H1 (cell line): ENCODE measurements at regions not wholly inside any gene's neighbourhood (a gene's known extent, or its start where the extent isn't known, plus 50 kb on each side); places are given as distances from the start of the nearest gene placed in this dataset.

Experiments used
- CTCF ChIA-PET: fragments of 300-600 bp; sonication (Branson Sonifier 250); formaldehyde crosslinking; loops from one replicate; lab custom pipeline; 2021; ENCODE audit not compliant: partially characterized antibody; lab: Charles Lee
- POLR2A ChIA-PET: fragments of 300-600 bp; sonication (Branson Sonifier 250); formaldehyde crosslinking; loops from one replicate; lab custom pipeline; 2021; ENCODE audit warnings: inconsistent platforms; ENCODE audit not compliant: partially characterized antibody; lab: Charles Lee
- DNase-seq, 2 experiments: peaks; one replicate each; pipeline versions ENCODE4 v3.0.0 to v3.0.0-alpha.2; 2010 to 2022; ENCODE audit warnings: low spot score in 2 of 2, low read depth in 1 of 2, mixed read lengths in 1 of 2
- FAIRE-seq: peaks from 2 replicates; lab custom pipeline; 2011; peaks lifted over from hg19 to GRCh38; lab: Jason Lieb, UNC
- H2AFZ ChIP-seq: 2 replicates; pipeline ENCODE4 v1.8.1; 2012; ENCODE audit warnings: low read length, inconsistent platforms
- H2AK5ac ChIP-seq: 2 replicates; pipeline ENCODE4 v1.6.1; 2013; ENCODE audit warnings: low read depth, low read length
- H2BK120ac ChIP-seq: replicated peaks from 2 replicates; pipeline ENCODE3; 2013; ENCODE audit warnings: low read depth, low read length, inconsistent platforms
- H2BK12ac ChIP-seq: 2 replicates; pipeline ENCODE4 v1.6.1; 2013; ENCODE audit warnings: low read depth, low read length
- H2BK15ac ChIP-seq: 2 replicates; pipeline ENCODE4 v1.6.1; 2013; ENCODE audit warnings: low read length
- H2BK20ac ChIP-seq: 2 replicates; pipeline ENCODE4 v1.6.1; 2013; ENCODE audit warnings: low read length
- H2BK5ac ChIP-seq: 2 replicates; pipeline ENCODE4 v1.6.1; 2013; ENCODE audit warnings: low read depth, low read length
- H3K14ac ChIP-seq: 2 replicates; pipeline ENCODE4 v1.6.1; 2013; ENCODE audit warnings: inconsistent platforms; ENCODE audit not compliant: insufficient read length
- H3K18ac ChIP-seq: 2 replicates; pipeline ENCODE4 v1.6.1; 2013; ENCODE audit warnings: low read length; ENCODE audit errors: extremely low read depth
- H3K23ac ChIP-seq: 2 replicates; pipeline ENCODE4 v1.6.1; 2013; ENCODE audit warnings: inconsistent platforms; ENCODE audit not compliant: insufficient read length
- H3K23me2 ChIP-seq: 2 replicates; pipeline ENCODE4 v1.6.1; 2013; ENCODE audit warnings: low read depth, low read length
- H3K27ac ChIP-seq: 2 replicates; pipeline ENCODE4 v1.6.1; 2011; ENCODE audit warnings: low read depth, low read length, inconsistent platforms
- H3K27me3 ChIP-seq, 4 experiments: replicated peaks in 1 of 4; 1 replicate in 1 of 4; 2 replicates in 3 of 4; pipeline versions ENCODE4 v1.6.1 to v1.8.1; 2011 to 2013; ENCODE audit warnings: low read length in 3 of 4, mild to moderate bottlenecking in 3 of 4, inconsistent platforms in 2 of 4, mixed read lengths in 2 of 4, moderate library complexity in 1 of 4; ENCODE audit not compliant: control insufficient read depth in 3 of 4, insufficient read depth in 3 of 4; ENCODE audit errors: extremely low read depth in 1 of 4
- H3K36me3 ChIP-seq, 4 experiments: 2 replicates each; pipeline versions ENCODE4 v1.6.1 to v1.8.1; 2011 to 2013; ENCODE audit warnings: mild to moderate bottlenecking in 4 of 4, low read length in 3 of 4, moderate library complexity in 2 of 4, control low read depth in 1 of 4, inconsistent platforms in 1 of 4; ENCODE audit not compliant: insufficient read depth in 4 of 4, control insufficient read depth in 2 of 4
- H3K4ac ChIP-seq: replicated peaks from 2 replicates; pipeline ENCODE3; 2013; ENCODE audit warnings: low read length, low read depth, mixed read lengths, inconsistent platforms; ENCODE audit not compliant: insufficient read length
- H3K4me1 ChIP-seq, 4 experiments: replicated peaks in 1 of 4; 1 replicate in 1 of 4; 2 replicates in 3 of 4; pipeline versions ENCODE4 v1.6.1 to v1.8.1; 2011 to 2013; ENCODE audit warnings: low read length in 3 of 4, inconsistent platforms in 2 of 4, mixed read lengths in 1 of 4; ENCODE audit not compliant: insufficient read depth in 4 of 4, control insufficient read depth in 3 of 4
- H3K4me2 ChIP-seq, 2 experiments: 2 replicates each; pipeline versions ENCODE4 v1.6.1 to v1.8.1; 2011 to 2013; ENCODE audit warnings: low read depth in 2 of 2, low read length in 2 of 2, control low read depth in 1 of 2, inconsistent platforms in 1 of 2, mild to moderate bottlenecking in 1 of 2; ENCODE audit not compliant: insufficient read depth in 1 of 2
- H3K4me3 ChIP-seq, 4 experiments: fragments of 200-600, 300-600 bp in 1 of 4; sonication (generic), shearing (Covaris generic), sonication (Bioruptor Twin) in 1 of 4; 2 replicates each; pipeline versions ENCODE4 v1.5.1 to v1.8.1; 2011 to 2016; ENCODE audit warnings: low read length in 4 of 4, low read depth in 3 of 4, control low read depth in 2 of 4, inconsistent platforms in 2 of 4, mild to moderate bottlenecking in 2 of 4, mixed read lengths in 1 of 4, moderate library complexity in 1 of 4; ENCODE audit not compliant: insufficient read depth in 2 of 4; ENCODE audit errors: extremely low read depth in 1 of 4
- H3K56ac ChIP-seq: replicated peaks from 2 replicates; pipeline ENCODE3; 2013; ENCODE audit warnings: low read depth, mild to moderate bottlenecking, mixed read lengths, low read length, inconsistent platforms; ENCODE audit not compliant: insufficient read length
- H3K79me1 ChIP-seq: 2 replicates; pipeline ENCODE4 v1.6.1; 2013; ENCODE audit warnings: low read depth, low read length, control low read depth
- H3K79me2 ChIP-seq, 2 experiments: 2 replicates each; pipeline versions ENCODE4 v1.6.1 to v1.8.1; 2012 to 2013; ENCODE audit warnings: low read length in 2 of 2, mild to moderate bottlenecking in 2 of 2, inconsistent platforms in 1 of 2; ENCODE audit not compliant: insufficient read depth in 2 of 2, control insufficient read depth in 1 of 2
- H3K9ac ChIP-seq, 4 experiments: replicated peaks in 1 of 4; 1 replicate in 1 of 4; 2 replicates in 3 of 4; pipeline versions ENCODE4 v1.6.1 to v1.8.1; 2011 to 2013; ENCODE audit warnings: low read depth in 3 of 4, low read length in 3 of 4, control low read depth in 2 of 4, mild to moderate bottlenecking in 2 of 4, moderate library complexity in 2 of 4, inconsistent platforms in 1 of 4; ENCODE audit errors: extremely low read depth in 1 of 4
- H3K9me3 ChIP-seq, 2 experiments: 2 replicates each; pipeline versions ENCODE4 v1.6.1 to v1.8.1; 2012 to 2013; ENCODE audit warnings: mild to moderate bottlenecking in 2 of 2, moderate library complexity in 2 of 2, control low read depth in 1 of 2, inconsistent platforms in 1 of 2, low read depth in 1 of 2, low read length in 1 of 2, mixed read lengths in 1 of 2; ENCODE audit not compliant: insufficient read depth in 2 of 2
- H4K20me1 ChIP-seq, 2 experiments: replicated peaks in 1 of 2; 2 replicates each; pipeline versions ENCODE3 to v1.8.1; 2011 to 2013; ENCODE audit warnings: inconsistent platforms in 2 of 2, low read length in 2 of 2, mild to moderate bottlenecking in 1 of 2; ENCODE audit not compliant: insufficient read depth in 2 of 2, control insufficient read depth in 1 of 2
- H4K5ac ChIP-seq: 2 replicates; pipeline ENCODE4 v1.6.1; 2013; ENCODE audit warnings: low read length, low read depth, mixed read lengths, inconsistent platforms; ENCODE audit not compliant: insufficient read length
- H4K8ac ChIP-seq: 2 replicates; pipeline ENCODE4 v1.8.0; 2013; ENCODE audit warnings: mild to moderate bottlenecking, moderate library complexity, low read length, inconsistent platforms; ENCODE audit not compliant: insufficient read depth; ENCODE audit errors: extremely low read depth
- H4K91ac ChIP-seq: replicated peaks from 2 replicates; pipeline ENCODE3; 2013; ENCODE audit warnings: low read length, mixed read lengths, inconsistent platforms; ENCODE audit not compliant: insufficient read length
- ASH2L ChIP-seq: fragments of 200-600, 300-600 bp; sonication (generic); IDR thresholded peaks from one replicate; pipeline ENCODE4 v1.7.1; 2017; ENCODE audit warnings: low read length
- ATF3 ChIP-seq: IDR thresholded peaks from 2 replicates; pipeline ENCODE4 v1.6.1; 2011; ENCODE audit warnings: low read depth, mild to moderate bottlenecking, low read length; ENCODE audit not compliant: insufficient read depth
- CEBPB ChIP-seq: IDR thresholded peaks from 2 replicates; pipeline ENCODE4 v1.6.1; 2012; ENCODE audit warnings: low read depth, low read length
- E2F6 ChIP-seq: IDR thresholded peaks from 2 replicates; pipeline ENCODE4 v1.6.1; 2012; ENCODE audit warnings: inconsistent platforms
- KDM4A ChIP-seq: IDR thresholded peaks from one replicate; pipeline ENCODE4 v1.7.1; 2012; ENCODE audit warnings: low read depth, mild to moderate bottlenecking, moderate library complexity, low read length, inconsistent platforms; ENCODE audit not compliant: severe bottlenecking
- MAFK ChIP-seq: IDR thresholded peaks from 2 replicates; pipeline ENCODE4 v1.6.1; 2012; ENCODE audit warnings: low read depth, mild to moderate bottlenecking, improper control_type of control experiment, low read length
- NRF1 ChIP-seq: IDR thresholded peaks from 2 replicates; pipeline ENCODE4 v1.6.1; 2011; ENCODE audit warnings: mild to moderate bottlenecking, low read depth, low read length, improper control_type of control experiment
- PHF8 ChIP-seq: fragments of 200-600 bp; sonication (generic); conservative IDR thresholded peaks from 2 replicates; pipeline ENCODE4 v1.7.1; 2012; ENCODE audit warnings: low read depth, mild to moderate bottlenecking, inconsistent platforms, low read length, moderate library complexity
- POU5F1 ChIP-seq: IDR thresholded peaks from 2 replicates; pipeline ENCODE4 v1.6.1; 2011; ENCODE audit warnings: low read depth, mild to moderate bottlenecking, low read length, moderate library complexity
- TEAD4 ChIP-seq: IDR thresholded peaks from 2 replicates; pipeline ENCODE4 v1.6.1; 2012; ENCODE audit warnings: low read depth, low read length, inconsistent platforms, mixed read lengths
- USF2 ChIP-seq: IDR thresholded peaks from 2 replicates; pipeline ENCODE4 v1.6.1; 2011; ENCODE audit warnings: low read length, improper control_type of control experiment
- WGBS, 2 experiments: shearing (Covaris generic) in 1 of 2; methylation state at CpG; one replicate each; pipeline versions ENCODE4 v1.1.6 to v1.1.7; 2013 to 2015; ENCODE audit warnings: low lambda C conversion rate in 2 of 2, mixed read lengths in 2 of 2, inconsistent platforms in 1 of 2, low coverage in 1 of 2, missing lambda C conversion rate in 1 of 2; ENCODE audit not compliant: insufficient replicate concordance in 2 of 2, insufficient coverage in 1 of 2, insufficient read length in 1 of 2; ENCODE audit errors: extremely low coverage in 1 of 2, missing lambda C conversion rate in 1 of 2; 5-methylcytosine and 5-hydroxymethylcytosine counted together

GRCh38 chr16:86806838-86807351 lies 228.5 kb downstream of the FOXL1 start:
- Histone ChIP-seq H3K9me3 (no peaks in the 10 kb centered on the region), H3K4ac (no peak overlapping the region), H2BK5ac (no peak overlapping the region), H3K14ac (no peak overlapping the region), H4K91ac (no peak overlapping the region), H3K4me2 (peak overlapping the region; percentile 55 to 62), H2AFZ (peak overlapping the region; percentile 56; the same call in 1 of the 2 replicates), H3K4me3 (peak overlapping the region; percentile 13 to 56 (median 24); a peak in 6 of 8 replicates), H3K23ac (no peak overlapping the region), H3K4me1 (peaks cover 3 to 8% (median 6%) of the 10 kb centered on the region in 4 experiments; a peak in 4 of 7 replicates), H4K5ac (no peak overlapping the region), H3K36me3 (no peaks in the 10 kb centered on the region), H2AK5ac (no peak overlapping the region), H3K79me2 (no peaks in the 10 kb centered on the region), H4K20me1 (peaks cover 0 to 3% of the 10 kb centered on the region in 2 experiments), H2BK12ac (no peak overlapping the region), H4K8ac (no peak overlapping the region), H3K27me3 (peaks cover 0 to 16% (median 9%) of the 10 kb centered on the region in 4 experiments; a peak in 5 of 7 replicates), H3K23me2 (peaks cover 4% of the 10 kb centered on the region; the same call in 1 of the 2 replicates), H3K9ac (no peak overlapping the region), H3K18ac (no peak overlapping the region; the same call in 1 of the 2 replicates), H2BK20ac (no peak overlapping the region), H3K56ac (no peak overlapping the region), H2BK15ac (no peak overlapping the region), H3K79me1 (no peaks in the 10 kb centered on the region), H3K27ac (no peak overlapping the region), H2BK120ac (no peak overlapping the region)
- CTCF ChIA-PET, result interaction anchor here (0.5 to 1.8 kb wide), 5 partner anchors 27 to 506 kb away, joined by 3 to 6 read pairs (median 3); no protein-coding TSS in a partner anchor
- 20% methylated on average over 15 of the region's 22 CpGs; no CpG with 5 or more reads in 1 of the 2 experiments for WGBS, 2 experiments
- FAIRE-seq (no peak), DNase-seq (peak in 1 of 2 experiments; percentile 57)
- POLR2A ChIA-PET, result no interaction called here
- TF ChIP-seq KDM4A (peak; percentile 39), E2F6 (0 out of 2 replicates have a peak, but pooled peaks have one; percentile 24), MAFK (no peak), POU5F1 (no peak), CEBPB (no peak), ATF3 (peak; percentile 29; the same call in 1 of the 2 replicates), PHF8 (no peak), ASH2L (no peak), TEAD4 (peak; percentile 51; the same call in 1 of the 2 replicates), USF2 (peak; percentile 75), NRF1 (no peak)
